ENCODE measurements at regions not wholly inside any gene's neighbourhood (a gene's known extent, or its start where the extent isn't known, plus 50 kb on each side); places are given as distances from the start of the nearest gene placed in this dataset.
"Not testable (repeated sequence)": the region's sequence is repeated elsewhere in the genome, so short reads cannot be mapped to it uniquely, and the experiment has no call there.

DNA sequence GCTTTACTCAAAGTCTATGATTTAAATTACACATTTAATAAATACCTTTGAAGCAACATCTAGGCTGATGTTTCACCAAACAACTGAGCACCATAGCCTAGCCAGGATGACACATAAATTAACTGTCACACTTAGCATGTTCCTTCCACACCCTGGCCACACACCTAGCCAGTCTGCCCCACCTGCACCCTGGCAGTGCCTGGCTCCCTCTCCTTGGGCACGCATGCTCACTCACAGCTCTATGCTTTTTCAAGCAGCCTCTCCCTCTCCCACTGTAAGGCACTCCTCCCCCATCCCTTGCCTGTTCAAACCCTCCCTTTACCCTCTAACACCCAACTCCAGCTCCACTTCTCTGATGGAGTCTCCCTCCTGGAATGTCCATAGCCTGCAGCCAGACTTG lies 357.6 kb upstream of the KLHL29 start:
- no peak for DNase-seq (ENCODE audit: low read depth)

DNA sequence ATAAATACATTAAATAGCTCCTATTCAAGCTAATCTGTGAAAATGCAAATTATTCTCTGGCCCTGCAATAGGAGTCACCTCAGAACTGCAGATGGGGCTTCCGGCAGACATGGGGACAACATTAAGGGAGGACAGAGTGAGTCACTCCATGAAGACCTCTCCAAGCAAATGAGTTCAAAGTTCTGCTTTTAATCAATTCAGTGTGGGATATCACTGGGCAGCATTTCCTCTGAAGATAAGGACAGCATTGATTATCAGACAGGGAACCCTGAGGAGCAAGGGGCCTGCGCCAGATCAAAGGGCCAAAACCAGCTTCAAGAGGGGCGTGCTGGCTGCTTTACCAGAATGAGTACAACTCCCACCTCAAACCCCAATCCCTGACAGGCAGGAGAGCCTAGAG lies 356.9 kb upstream of the KLHL29 start:
- no peak for DNase-seq (ENCODE audit: low read depth)

DNA sequence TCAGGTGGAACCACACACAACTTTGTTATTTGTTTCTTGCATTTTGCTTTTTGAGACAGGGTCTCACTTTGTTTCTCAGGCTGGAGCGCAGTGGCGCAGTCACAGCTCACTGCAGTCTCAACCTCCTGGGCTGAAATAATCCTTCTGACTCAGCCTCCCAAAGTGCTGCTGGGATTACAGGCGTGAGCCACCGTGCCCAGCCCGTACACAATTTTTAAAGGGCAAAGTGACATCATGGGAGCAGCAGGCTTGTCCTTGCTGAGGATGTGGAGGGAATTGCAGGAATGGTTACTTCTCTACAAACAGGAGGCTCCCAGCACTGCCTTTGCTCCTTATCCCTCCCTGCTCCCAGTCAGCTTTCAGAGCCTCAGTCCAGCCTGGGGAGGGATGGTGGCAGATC lies 355.9 kb upstream of the KLHL29 start:
- no peak for DNase-seq (ENCODE audit: low read depth)

DNA sequence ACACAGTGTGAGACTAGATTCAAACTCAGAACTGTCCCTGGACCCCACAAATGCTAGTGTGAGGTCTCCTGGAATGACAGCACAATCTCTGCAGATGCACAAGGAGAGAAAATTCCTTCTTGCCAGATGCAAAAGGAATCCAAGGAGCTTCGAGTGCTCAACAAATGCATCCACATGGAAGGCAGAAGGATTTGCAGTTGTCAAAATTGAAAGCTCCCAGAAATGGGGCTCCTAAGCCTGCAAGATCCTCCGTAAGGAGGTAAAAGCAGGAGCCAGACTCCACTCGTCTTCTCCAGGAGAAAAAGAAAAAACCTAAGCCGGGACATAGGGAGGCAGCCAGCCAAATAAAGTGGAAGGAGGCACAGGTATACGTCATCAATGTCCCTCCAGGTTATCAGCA lies 355.0 kb upstream of the KLHL29 start:
- no peak for DNase-seq (ENCODE audit: low read depth)

DNA sequence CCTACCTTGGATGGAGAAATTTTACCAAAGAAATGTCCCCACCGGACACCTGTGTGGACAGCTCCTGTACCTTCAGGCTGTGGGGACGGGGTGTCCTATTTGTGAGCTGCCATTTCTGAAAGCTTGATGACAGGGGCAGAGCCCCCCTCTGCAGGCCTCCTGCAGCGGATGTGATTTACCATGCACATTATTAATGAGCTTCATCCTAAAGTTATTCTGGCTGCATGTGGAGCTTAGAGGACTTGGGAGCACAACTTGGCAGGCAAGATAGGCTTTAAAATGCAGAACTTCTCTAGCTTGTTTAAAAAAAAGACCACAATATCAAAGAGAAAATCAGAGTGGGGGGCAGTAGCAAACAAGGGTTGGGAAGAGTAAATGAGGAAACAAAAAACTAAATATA lies 350.0 kb upstream of the KLHL29 start:
- no peak for DNase-seq (ENCODE audit: low read depth)

DNA sequence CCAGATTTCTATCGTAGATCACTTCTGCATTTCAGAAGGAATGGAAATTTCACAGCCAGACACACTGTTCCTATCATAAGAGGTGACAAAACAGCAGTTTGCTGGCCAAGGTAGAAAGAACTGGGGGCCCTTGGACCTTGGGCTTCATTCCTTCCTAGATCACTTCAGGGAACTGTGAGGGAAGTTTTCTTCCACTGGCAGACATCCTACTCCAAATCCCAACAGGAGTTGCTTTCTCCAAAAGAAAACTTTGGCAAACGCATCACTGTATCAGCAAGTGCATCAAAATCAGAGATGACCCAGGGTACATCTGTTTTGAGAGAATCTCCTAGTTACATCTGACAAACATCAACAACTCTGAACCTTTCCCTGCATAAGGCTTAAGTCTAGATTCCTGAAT lies 348.4 kb upstream of the KLHL29 start:
- no peak for DNase-seq (ENCODE audit: low read depth)

DNA sequence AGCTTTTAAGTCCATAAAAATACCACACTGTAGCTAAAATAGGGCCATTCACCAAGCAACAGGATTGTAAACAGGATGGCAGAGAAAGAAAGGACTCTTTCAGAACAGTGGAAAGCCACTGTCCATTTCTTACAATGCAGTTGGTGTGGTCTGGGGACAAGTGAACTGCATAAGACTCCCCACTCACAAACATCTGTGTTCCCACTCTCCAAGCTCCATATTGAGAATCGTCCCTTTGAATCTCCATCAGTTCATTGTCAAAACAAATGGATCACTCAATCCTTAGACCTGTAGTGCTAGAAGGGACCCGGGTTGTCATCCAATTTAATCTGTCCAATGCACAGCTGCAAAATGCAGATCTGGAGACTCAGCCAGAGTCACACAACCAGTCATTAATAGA lies 347.4 kb upstream of the KLHL29 start:
- DNase-seq (ENCODE audit: low read depth), result no peak

DNA sequence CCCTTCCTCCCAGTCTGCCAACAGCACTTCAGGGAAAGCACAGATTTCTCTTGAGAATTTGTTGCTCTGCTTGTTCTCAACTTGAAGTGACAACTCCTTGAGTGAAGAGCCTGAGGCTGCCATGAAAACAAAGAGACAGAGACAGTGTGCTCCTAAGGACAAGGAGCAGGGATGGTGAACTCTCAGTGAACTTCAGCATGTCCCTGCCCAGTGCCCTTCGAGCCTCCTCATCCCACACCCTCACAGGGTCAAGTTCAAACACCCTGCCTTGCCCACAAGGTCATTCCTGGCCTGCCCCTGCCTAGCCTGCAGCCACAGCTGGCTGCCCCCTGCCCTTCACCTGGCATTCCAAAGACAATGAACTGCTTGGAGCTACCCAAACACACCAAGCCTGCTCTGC lies 343.5 kb upstream of the KLHL29 start:
- no peak for DNase-seq (ENCODE audit: low read depth)

DNA sequence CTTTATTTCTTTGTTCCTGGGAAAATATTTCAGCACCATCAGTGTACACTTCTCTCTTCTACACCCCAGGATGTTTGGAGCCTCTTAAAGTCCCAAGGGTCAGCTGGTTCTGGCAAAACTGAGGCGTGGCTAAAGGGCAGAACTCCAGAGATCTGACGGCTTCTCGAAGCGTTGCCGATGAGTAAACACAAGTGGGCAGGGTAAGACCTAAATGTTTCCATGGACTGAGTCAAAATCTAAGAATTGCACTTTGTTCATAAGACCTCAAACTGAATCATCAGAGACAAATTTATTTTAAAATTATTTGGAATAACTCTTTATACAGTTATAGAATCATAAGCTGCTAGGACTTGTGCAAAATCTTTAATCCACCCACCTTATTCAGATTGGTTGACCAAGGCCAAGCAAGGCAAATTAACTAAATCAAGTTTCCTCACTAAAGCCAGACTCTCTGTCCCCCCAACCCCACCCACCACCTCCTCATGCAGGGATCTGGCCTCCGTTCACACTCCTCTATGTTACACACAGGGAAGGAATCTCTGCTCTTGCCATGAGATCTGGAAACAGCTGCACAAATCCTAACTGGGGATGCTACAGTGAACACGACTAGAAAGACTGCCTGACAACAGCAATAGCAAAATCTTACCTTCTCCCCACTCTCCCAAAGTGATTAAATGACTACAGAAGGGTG lies 342.6 kb upstream of the KLHL29 start:
- no peak for DNase-seq (ENCODE audit: low read depth)

DNA sequence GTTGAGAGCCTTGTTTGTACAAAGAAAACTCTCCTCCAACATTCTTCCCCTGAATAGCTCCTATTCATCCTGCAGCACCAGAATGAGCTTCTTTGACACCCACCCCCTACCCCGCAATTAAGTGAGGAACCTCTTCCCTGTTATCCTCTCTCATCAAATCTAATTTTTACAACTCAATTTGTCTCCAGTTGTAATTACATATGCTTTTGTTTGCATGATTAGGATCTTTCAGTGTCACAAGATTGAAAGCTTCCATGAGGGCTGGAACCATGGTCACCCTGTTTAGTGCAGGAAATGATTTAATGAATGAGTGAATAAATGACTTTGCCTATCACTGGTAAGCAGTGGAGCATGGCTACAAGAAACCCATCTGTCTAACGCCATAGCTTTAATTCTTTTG lies 334.6 kb upstream of the KLHL29 start:
- DNase-seq (ENCODE audit: low read depth), result no peak

DNA sequence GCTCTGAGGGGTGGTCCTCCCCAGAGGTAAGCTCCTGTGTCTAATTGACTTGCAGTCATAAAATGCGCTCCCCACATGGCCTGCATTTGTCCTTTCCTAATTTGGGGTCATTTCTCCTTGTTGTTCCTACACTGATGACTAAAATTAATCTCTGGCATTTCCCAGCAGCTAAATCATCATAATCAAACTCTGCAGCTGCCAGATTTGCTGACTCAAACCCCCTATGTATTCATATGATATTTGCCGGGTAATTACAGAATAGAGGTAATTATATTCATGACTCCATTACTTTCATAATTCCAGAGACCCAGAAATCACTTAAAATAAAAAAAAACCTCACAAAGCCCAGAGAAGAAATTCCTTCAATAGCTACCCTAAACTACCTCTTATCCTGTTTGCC lies 331.4 kb upstream of the KLHL29 start:
- DNase-seq (ENCODE audit: low read depth), result no peak

DNA sequence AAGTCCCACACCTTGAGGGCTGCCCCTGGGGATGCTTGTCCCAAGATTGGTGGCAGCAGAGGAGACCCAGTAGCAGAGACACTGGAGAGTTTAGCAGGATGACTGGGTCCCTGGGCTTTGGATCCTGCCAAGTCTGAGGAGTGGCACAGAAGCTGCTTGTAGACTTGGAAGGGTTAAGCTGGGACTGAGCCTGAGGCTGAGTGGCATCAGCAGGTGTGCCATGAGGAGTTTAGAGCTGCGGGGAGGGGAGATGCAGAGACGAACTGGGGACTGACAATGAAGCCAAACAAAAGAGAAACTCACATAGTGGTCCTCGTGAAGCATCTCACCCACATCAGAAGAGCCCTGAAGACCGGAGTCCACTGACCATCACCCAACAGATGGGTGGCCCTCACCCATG lies 329.7 kb upstream of the KLHL29 start:
- no peak for DNase-seq (ENCODE audit: low read depth)

DNA sequence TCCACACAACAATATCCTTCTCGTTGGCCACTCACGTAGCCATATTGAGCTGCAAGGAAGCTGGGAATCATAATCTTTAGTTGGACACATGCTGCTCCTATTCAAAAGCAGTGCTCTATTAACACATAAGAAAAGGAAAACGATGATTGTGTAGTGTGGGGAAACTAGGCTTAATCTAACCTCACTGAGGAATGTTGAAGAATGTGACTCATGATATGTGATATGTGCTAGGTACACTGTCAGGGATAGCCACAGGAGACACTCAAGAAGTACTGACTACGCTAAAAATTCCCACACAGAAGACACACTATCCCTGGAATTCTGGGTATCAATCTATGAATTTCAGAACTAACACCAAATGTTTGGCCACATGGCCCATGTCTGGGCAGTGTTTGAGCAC lies 328.1 kb upstream of the KLHL29 start:
- DNase-seq (ENCODE audit: low read depth), result not testable (repeated sequence)

DNA sequence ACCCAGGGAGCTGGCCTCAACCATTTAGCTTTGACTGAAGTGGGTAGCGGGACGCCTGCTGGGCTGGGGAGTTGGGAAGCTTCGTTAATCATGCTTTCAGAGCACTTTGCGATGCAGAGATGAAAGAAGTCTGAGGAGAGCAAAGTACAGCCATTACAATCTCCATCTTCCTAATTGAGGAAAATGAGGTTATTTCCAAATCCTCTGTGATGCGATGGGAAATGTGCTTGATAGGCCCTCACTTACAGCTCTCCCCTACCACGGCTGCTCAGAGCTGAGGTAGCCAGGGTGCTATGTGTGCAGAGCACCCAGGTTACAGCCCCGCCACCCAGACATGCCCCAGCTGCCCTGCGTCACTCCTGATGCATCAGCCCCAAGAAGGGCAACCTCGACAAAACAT lies 326.5 kb upstream of the KLHL29 start:
- DNase-seq (ENCODE audit: low read depth), result no peak

DNA sequence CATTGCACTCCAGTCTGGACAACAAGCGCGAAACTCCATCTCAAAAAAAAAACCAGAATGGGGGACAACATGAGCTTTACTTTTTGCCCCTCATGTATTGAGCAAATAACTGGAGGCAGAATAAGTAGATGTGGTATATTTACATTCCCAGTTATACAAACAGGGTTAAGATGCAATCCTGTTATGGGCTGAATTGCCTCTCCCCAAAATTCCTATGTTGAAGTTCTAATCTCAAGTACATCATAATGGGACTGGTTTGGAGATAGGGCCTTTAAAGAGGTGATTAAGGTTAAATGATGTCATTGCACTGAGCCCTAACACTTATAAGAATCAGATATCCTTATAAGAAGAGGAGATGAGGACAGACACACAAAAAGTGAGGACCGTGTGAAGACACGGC lies 319.8 kb upstream of the KLHL29 start:
- DNase-seq (ENCODE audit: low read depth), result no peak

DNA sequence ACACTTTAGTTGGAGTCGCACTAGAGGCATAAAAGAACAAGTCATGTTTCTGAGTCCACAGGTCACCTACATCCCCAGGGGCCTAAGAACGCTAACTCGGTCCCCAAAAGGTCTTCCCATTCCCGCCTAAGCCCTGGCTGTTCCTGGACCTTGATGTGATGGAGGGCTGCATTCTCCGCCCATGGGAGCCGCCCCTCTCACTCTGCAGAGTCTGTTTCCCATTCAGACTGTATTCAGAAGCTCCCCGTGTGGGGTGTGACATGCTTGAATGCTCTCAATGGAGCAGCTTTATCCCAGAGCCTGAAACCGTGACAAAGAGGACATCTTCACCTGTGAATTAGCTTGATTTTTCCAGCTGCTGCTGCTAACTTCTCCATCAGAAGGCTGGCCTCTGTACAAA lies 319.0 kb upstream of the KLHL29 start:
- no peak for DNase-seq (ENCODE audit: low read depth)

DNA sequence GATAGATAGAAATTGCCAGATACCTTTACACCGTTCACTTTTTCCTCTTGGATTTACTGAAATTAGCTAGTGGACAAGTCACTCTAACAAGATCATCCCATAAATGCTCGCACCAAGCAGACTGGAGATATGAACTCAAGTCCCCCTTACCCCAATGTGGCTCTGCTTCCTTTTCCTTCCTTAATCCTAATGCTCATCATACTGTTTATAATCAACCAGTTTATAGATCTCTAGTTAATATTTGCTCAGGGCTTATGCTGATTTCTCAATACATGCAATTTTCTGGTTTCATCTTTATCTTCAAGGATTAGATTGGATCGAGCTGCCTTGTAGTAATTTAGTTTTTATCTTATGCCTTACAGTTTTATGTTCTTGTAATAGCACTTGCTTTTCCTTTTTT lies 318.3 kb upstream of the KLHL29 start:
- DNase-seq (ENCODE audit: low read depth), result no peak

DNA sequence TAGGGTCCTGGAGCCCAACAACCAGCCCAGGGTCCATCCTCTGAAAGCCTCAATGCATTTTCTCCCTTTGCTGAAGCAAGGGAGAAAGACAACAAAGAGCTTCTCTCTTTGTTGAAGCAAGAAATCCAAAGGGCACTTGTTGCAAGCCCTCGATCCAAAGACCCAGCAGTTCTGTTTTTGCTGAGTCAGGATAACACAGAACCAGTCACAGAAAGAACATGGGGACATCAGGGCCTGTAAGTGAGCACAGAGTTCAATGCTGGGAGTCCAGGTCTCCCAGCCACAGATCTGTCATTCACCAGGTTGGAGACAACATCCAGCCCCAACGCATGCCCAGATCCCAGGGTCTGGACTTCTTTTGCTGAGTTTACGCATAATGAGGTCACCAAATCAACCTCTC lies 315.8 kb upstream of the KLHL29 start:
- DNase-seq (ENCODE audit: low read depth), result no peak

DNA sequence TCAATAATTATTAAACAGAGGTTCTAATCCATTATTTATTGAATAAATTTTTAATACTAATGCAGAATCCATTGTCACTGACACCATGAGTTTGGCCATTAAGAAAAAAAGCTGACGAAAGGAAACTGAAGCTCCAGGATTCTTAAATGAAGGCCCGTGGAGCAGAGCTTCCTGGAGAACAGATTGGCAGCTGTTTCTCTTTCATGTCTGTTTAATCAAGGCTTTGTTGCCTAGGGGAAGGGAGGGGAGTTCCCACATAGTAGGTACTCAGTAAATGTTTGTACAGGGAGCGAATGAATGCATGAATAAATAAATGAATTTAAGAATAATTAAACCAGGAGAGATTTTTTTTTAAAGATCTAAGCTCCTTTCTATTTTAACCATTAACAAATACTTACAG lies 315.1 kb upstream of the KLHL29 start:
- no peak for DNase-seq (ENCODE audit: low read depth)

DNA sequence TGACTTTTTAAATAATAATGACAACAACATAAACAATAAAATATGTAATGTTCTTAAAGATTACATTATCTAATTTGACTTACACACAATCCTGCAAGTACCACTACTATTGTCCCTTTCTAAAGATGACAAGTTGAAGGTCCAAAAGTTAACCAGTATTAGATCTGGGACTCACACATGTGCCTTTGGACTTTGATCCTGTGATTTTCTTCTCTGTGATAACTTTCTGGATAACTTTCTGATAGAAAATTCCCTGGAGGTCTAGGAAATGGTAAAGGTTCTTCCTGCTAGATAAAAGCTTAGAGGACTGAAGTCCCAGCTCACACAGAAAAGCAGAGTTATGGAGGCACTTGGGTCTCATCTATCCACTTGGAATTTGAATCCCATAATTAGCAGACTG lies 311.9 kb upstream of the KLHL29 start:
- no peak for DNase-seq (ENCODE audit: low read depth)

DNA sequence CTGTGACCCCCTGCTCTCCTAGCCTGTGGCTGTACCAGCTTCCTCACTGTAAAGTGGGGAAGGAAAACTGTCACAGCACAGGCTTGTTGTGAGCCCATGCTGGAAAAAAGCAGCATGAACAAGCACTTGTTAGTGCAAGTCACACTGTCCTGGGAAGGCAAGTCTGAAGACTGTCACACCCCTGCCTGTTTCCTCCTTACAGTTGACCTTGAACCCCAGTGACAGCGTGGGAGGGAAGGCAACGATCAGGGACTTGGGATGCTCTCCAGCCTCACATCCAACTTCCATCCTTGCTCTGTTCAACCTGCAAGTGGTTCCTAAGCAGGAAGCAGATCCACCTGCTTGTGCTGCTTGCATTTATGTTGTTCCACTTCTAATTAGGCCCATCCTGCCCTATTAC lies 311.3 kb upstream of the KLHL29 start:
- no peak for DNase-seq (ENCODE audit: low read depth)

DNA sequence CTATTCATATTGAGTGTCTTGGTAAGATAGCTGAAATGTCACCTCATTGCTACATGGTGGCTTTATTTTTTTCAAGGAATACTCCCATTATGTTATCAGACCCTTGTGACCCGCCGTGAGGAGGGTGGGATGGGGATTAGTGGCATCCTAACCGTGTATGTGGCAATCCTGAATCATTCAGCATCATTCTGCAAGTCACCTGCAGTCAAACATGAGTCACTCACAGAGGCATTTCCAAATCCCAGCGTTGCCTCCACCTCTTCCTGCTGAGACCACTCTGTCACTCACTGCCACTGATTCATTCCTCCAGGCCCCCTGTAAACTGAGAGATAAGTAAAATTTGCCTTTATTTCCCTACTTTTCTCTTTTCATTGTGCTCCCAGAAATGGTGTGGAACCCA lies 307.4 kb upstream of the KLHL29 start:
- no peak for DNase-seq (ENCODE audit: low read depth)

DNA sequence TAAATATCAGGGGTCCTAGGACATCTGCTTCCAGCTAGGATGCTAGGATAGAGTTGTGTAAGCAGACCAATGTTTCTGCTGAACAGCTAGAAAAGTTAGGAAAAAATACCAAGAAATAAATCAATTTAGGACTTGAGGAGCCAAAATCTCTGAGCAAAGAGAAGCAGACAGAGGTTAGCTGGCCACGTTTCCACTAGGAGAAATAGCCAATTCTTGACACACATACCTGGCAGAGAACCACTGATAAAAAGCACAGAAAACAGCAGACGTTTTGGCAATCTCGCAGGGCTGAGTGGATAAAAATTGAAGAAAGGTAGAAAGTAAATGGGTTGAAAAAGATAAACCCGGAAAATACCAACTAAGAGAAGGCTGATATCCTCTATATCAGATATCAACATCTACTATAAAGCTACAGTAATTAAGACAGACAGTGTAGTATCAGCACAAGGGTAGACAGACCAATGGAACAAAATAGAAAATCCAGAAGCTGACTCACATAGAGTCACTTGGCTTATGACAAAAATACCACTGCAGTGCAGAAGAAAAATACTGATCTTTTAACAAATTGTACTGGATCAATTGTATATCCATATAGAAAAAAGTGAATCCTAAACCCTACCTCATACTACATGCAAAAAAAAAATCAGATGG lies 306.1 kb upstream of the KLHL29 start:
- DNase-seq (ENCODE audit: low read depth), result no peak

DNA sequence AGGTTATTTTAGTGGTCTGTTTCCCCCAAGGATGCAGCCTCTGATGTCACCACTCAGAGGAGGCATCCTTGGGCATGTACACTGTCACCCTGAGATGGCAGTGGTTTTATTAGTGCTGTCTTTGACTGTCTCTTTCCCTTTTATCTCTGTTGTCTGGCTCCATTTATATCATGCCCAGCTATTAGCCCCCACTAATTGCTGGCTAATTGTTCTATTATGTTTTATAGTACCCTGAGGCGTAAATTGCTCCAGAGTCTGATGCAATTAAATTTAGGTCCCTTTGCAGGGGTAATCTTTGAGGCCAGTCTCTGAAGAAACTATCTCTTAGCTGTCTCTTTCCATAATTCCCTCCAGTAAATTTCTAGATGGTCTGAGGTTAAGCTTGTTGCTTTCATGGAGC lies 301.0 kb upstream of the KLHL29 start:
- DNase-seq (ENCODE audit: low read depth), result no peak
